ENCODE measurements at regions not wholly inside any gene's neighbourhood (a gene's known extent, or its start where the extent isn't known, plus 50 kb on each side); places are given as distances from the start of the nearest gene placed in this dataset.
A peak's percentile ranks its signal among the peaks of the same experiment; 100 is the strongest.

- no peak for TF ChIP-seq IRF5 (IDR thresholded peaks at IDR 0.05; ENCODE audit: borderline replicate concordance)
Observed at GRCh38 chr6:103215847-103216246, 1643.9 kb downstream of the HACE1 start (continued).

DNA sequence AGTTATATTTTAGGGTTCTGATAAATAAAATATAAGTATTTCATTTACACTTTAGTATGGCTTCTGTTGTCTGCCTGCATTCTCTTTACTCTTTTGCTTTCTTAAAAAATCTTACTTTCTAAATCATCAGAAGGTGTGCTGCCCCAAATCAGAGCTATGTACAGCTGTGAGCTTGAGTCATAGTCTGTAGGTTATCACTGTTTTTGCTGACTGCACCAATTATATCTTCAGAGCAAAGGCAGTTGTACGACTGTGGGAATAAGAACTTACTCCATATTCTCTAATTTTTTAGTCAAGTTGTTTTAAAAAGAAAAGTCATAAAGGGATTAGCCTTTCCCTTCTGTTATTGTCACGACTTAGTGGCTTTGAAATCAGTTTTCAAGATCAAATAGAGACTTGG lies 1649.0 kb downstream of the HACE1 start:
- no TSS peak for BruUV-seq (replicated peaks)
- H3K27me3 ChIP-seq (replicated peaks in 1 of 2; ENCODE audit: control insufficient read depth in 2 of 2, insufficient read depth in 2 of 2, low read length in 1 of 2) = no peaks in the 10 kb centered on the region
- H3K9ac ChIP-seq (ENCODE audit: control insufficient read depth, insufficient read depth, low read length) = no peak overlapping the region
- ATAC-seq = peak; percentile 69
- H3K4me2 ChIP-seq (ENCODE audit: control insufficient read depth, insufficient read depth) = no peak overlapping the region
- ChIA-PET CTCF (interaction anchor here (0.7 to 2.1 kb wide), 4 partner anchors 12 to 87 kb away, joined by 4 to 13 read pairs (median 6); no protein-coding TSS in a partner anchor), RAD21 (ENCODE audit: unreplicated experiment) (interaction anchor here (0.7 to 1.8 kb wide), 5 partner anchors 10 to 361 kb away, joined by 3 to 8 read pairs (median 4); no protein-coding TSS in a partner anchor), POLR2A (interaction anchor here (1.1 to 1.8 kb wide), 2 partner anchors 10 to 20 kb away, joined by 3 to 5 read pairs; no protein-coding TSS in a partner anchor), SMC1A (ENCODE audit: uncharacterized antibody, unreplicated experiment) (interaction anchor here (1.2 to 5.6 kb wide), 6 partner anchors 9 to 130 kb away, joined by 3 to 27 read pairs (median 8); no protein-coding TSS in a partner anchor)
- no peak overlapping the region for H3K27ac ChIP-seq (ENCODE audit: control insufficient read depth, insufficient read depth)
- H4K20me1 ChIP-seq (ENCODE audit: control insufficient read depth, insufficient read depth) = no peaks in the 10 kb centered on the region
- H2AFZ ChIP-seq (ENCODE audit: control insufficient read depth, low read depth, low read length) = no peak overlapping the region
- FAIRE-seq = no peak
- no peak overlapping the region for H3K4me3 ChIP-seq
- DNase-seq (ENCODE audit: low read depth, low spot score) = no peak
- no peaks in the 10 kb centered on the region for H3K79me2 ChIP-seq (ENCODE audit: control insufficient read depth, insufficient read depth, low read length)
- intact Hi-C loops (cut with micrococcal nuclease; ENCODE audit: unreplicated experiment) = no loop called here
- H3K9me3 ChIP-seq (replicated peaks; ENCODE audit: control insufficient read depth, insufficient read depth, low read length) = no peaks in the 10 kb centered on the region
- no peaks in the 10 kb centered on the region for H3K36me3 ChIP-seq (ENCODE audit: control insufficient read depth in 2 of 2, insufficient read depth in 2 of 2, low read length in 1 of 2)
- in situ Hi-C loops (cut with MboI) = no loop called here
- no peak for TF ChIP-seq BRCA1 (IDR thresholded peaks at IDR 0.05; ENCODE audit: low read depth, low read length)
- TF ChIP-seq, protein P1, sequence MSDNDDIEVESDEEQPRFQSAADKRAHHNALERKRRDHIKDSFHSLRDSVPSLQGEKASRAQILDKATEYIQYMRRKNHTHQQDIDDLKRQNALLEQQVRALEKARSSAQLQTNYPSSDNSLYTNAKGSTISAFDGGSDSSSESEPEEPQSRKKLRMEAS (IDR thresholded peaks at IDR 0.05; ENCODE audit: low read depth, low read length) = no peak
- TF ChIP-seq CBX3 (IDR thresholded peaks at IDR 0.05; ENCODE audit: borderline replicate concordance, low read depth) = no peak
- TF ChIP-seq SREBF1 (IDR thresholded peaks at IDR 0.05; ENCODE audit: low read length) = no peak
- no peak for TF ChIP-seq NFYB (IDR thresholded peaks at IDR 0.05; ENCODE audit: insufficient read depth, low read depth, low read length)
- no peak for TF ChIP-seq MYB (IDR thresholded peaks at IDR 0.05; ENCODE audit: borderline replicate concordance, low read depth, low read length)
- TF ChIP-seq MXI1 (IDR thresholded peaks at IDR 0.05; ENCODE audit: low read depth, low read length) = no peak
- TF ChIP-seq ZNF207 (IDR thresholded peaks at IDR 0.05; ENCODE audit: borderline replicate concordance) = no peak
- TF ChIP-seq GATAD2B (conservative IDR thresholded peaks at IDR 0.05; ENCODE audit: low read depth) = no peak
- TF ChIP-seq RAD21 (IDR thresholded peaks at IDR 0.05; ENCODE audit: insufficient read depth, low read depth, low read length) = no peak
- TF ChIP-seq, protein P2, sequence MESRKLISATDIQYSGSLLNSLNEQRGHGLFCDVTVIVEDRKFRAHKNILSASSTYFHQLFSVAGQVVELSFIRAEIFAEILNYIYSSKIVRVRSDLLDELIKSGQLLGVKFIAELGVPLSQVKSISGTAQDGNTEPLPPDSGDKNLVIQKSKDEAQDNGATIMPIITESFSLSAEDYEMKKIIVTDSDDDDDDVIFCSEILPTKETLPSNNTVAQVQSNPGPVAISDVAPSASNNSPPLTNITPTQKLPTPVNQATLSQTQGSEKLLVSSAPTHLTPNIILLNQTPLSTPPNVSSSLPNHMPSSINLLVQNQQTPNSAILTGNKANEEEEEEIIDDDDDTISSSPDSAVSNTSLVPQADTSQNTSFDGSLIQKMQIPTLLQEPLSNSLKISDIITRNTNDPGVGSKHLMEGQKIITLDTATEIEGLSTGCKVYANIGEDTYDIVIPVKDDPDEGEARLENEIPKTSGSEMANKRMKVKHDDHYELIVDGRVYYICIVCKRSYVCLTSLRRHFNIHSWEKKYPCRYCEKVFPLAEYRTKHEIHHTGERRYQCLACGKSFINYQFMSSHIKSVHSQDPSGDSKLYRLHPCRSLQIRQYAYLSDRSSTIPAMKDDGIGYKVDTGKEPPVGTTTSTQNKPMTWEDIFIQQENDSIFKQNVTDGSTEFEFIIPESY (IDR thresholded peaks at IDR 0.05) = no peak
- TF ChIP-seq NFXL1 (IDR thresholded peaks at IDR 0.05; ENCODE audit: borderline replicate concordance) = no peak
- no peak for TF ChIP-seq SP1 (IDR thresholded peaks at IDR 0.05; ENCODE audit: low read depth, low read length)
- TF ChIP-seq ATF2 (IDR thresholded peaks at IDR 0.05; ENCODE audit: low read length) = no peak
- TF ChIP-seq HDAC2 (IDR thresholded peaks at IDR 0.05) = no peak
- WGBS (ENCODE audit: insufficient coverage, insufficient replicate concordance, low lambda C conversion rate, missing lambda C conversion rate) = 0% methylated on average over 2 of the region's 2 CpGs
- no peaks in the 10 kb centered on the region for H3K4me1 ChIP-seq (ENCODE audit: control insufficient read depth, insufficient read depth, low read length)
